ENCODE measurements at regions not wholly inside any gene's neighbourhood (a gene's known extent, or its start where the extent isn't known, plus 50 kb on each side); places are given as distances from the start of the nearest gene placed in this dataset.
"Not testable (repeated sequence)": the region's sequence is repeated elsewhere in the genome, so short reads cannot be mapped to it uniquely, and the experiment has no call there.

GRCh38 chr16:33009468-33009867, 184.6 kb upstream of the TP53TG3C start:
- H3K4me3 ChIP-seq (ENCODE audit: low read depth in 1 of 3, low read length in 3 of 3); H3K36me3 ChIP-seq (ENCODE audit: control insufficient read depth in 3 of 3, insufficient read depth in 2 of 3, low read depth in 1 of 3, low read length in 3 of 3); FAIRE-seq; H3K27me3 ChIP-seq (ENCODE audit: control insufficient read depth in 3 of 3, insufficient read depth in 3 of 3, low read length in 3 of 3); H3K9me3 ChIP-seq (ENCODE audit: control insufficient read depth in 2 of 2, insufficient read depth in 1 of 2, low read depth in 1 of 2, low read length in 1 of 2); H3K4me1 ChIP-seq (ENCODE audit: control insufficient read depth in 3 of 3, insufficient read depth in 2 of 3, low read depth in 1 of 3, low read length in 2 of 3); H3K27ac ChIP-seq (ENCODE audit: low read depth in 1 of 3, low read length in 2 of 3); DNase-seq: not testable (repeated sequence)
- WGBS, 3 donors = 25 to 46% (median 42%) methylated on average over 7 to 8 of the region's 10 CpGs

GRCh38 chr16:33027121-33027520, 166.9 kb upstream of the TP53TG3C start:
- FAIRE-seq; H3K27ac ChIP-seq (ENCODE audit: low read depth in 1 of 3, low read length in 2 of 3); H3K4me1 ChIP-seq (ENCODE audit: control insufficient read depth in 3 of 3, insufficient read depth in 2 of 3, low read depth in 1 of 3, low read length in 2 of 3); H3K4me3 ChIP-seq (ENCODE audit: low read depth in 1 of 3, low read length in 3 of 3); H3K27me3 ChIP-seq (ENCODE audit: control insufficient read depth in 3 of 3, insufficient read depth in 3 of 3, low read length in 3 of 3); H3K9me3 ChIP-seq (ENCODE audit: control insufficient read depth in 2 of 2, insufficient read depth in 1 of 2, low read depth in 1 of 2, low read length in 1 of 2); H3K36me3 ChIP-seq (ENCODE audit: control insufficient read depth in 3 of 3, insufficient read depth in 2 of 3, low read depth in 1 of 3, low read length in 3 of 3); DNase-seq: not testable (repeated sequence)
- 60 to 70% (median 63%) methylated on average over 11 to 13 of the region's 15 CpGs for WGBS, 3 donors

- not testable (repeated sequence) for H3K27ac ChIP-seq (ENCODE audit: low read depth in 1 of 3, low read length in 2 of 3); H3K36me3 ChIP-seq (ENCODE audit: control insufficient read depth in 3 of 3, insufficient read depth in 2 of 3, low read depth in 1 of 3, low read length in 3 of 3); H3K9me3 ChIP-seq (ENCODE audit: control insufficient read depth in 2 of 2, insufficient read depth in 1 of 2, low read depth in 1 of 2, low read length in 1 of 2); H3K4me1 ChIP-seq (ENCODE audit: control insufficient read depth in 3 of 3, insufficient read depth in 2 of 3, low read depth in 1 of 3, low read length in 2 of 3); H3K4me3 ChIP-seq (ENCODE audit: low read depth in 1 of 3, low read length in 3 of 3); DNase-seq; H3K27me3 ChIP-seq (ENCODE audit: control insufficient read depth in 3 of 3, insufficient read depth in 3 of 3, low read length in 3 of 3); FAIRE-seq
- 58 to 81% (median 61%) methylated on average over 18 to 43 of the region's 49 CpGs for WGBS, 3 donors
These were observed 166.1 kb upstream of the TP53TG3C start for GRCh38 chr16:33027941-33028340.

GRCh38 chr16:33028707-33029390, 165.2 kb upstream of the TP53TG3C start:
- 51 to 72% (median 55%) methylated on average over 54 to 64 of the region's 69 CpGs for WGBS, 3 donors
- H3K36me3 ChIP-seq (ENCODE audit: control insufficient read depth in 3 of 3, insufficient read depth in 2 of 3, low read depth in 1 of 3, low read length in 3 of 3); FAIRE-seq; H3K9me3 ChIP-seq (ENCODE audit: control insufficient read depth in 2 of 2, insufficient read depth in 1 of 2, low read depth in 1 of 2, low read length in 1 of 2); H3K27ac ChIP-seq (ENCODE audit: low read depth in 1 of 3, low read length in 2 of 3); H3K27me3 ChIP-seq (ENCODE audit: control insufficient read depth in 3 of 3, insufficient read depth in 3 of 3, low read length in 3 of 3); H3K4me3 ChIP-seq (ENCODE audit: low read depth in 1 of 3, low read length in 3 of 3); DNase-seq; H3K4me1 ChIP-seq (ENCODE audit: control insufficient read depth in 3 of 3, insufficient read depth in 2 of 3, low read depth in 1 of 3, low read length in 2 of 3): not testable (repeated sequence)

GRCh38 chr16:33048849-33049248, 145.2 kb upstream of the TP53TG3C start:
- not testable (repeated sequence) for DNase-seq; H3K4me3 ChIP-seq (ENCODE audit: low read depth in 1 of 3, low read length in 3 of 3); H3K27me3 ChIP-seq (ENCODE audit: control insufficient read depth in 3 of 3, insufficient read depth in 3 of 3, low read length in 3 of 3); H3K36me3 ChIP-seq (ENCODE audit: control insufficient read depth in 3 of 3, insufficient read depth in 2 of 3, low read depth in 1 of 3, low read length in 3 of 3); FAIRE-seq; H3K27ac ChIP-seq (ENCODE audit: low read depth in 1 of 3, low read length in 2 of 3); H3K4me1 ChIP-seq (ENCODE audit: control insufficient read depth in 3 of 3, insufficient read depth in 2 of 3, low read depth in 1 of 3, low read length in 2 of 3); H3K9me3 ChIP-seq (ENCODE audit: control insufficient read depth in 2 of 2, insufficient read depth in 1 of 2, low read depth in 1 of 2, low read length in 1 of 2)
- 38 to 44% (median 43%) methylated on average over 4 of the region's 4 CpGs for WGBS, 3 donors

- Histone ChIP-seq H3K4me1 (ENCODE audit: control insufficient read depth in 3 of 3, insufficient read depth in 2 of 3, low read depth in 1 of 3, low read length in 2 of 3) (no peaks in the 10 kb centered on the region), H3K36me3 (ENCODE audit: control insufficient read depth in 3 of 3, insufficient read depth in 2 of 3, low read depth in 1 of 3, low read length in 3 of 3) (no peaks in the 10 kb centered on the region), H3K27me3 (ENCODE audit: control insufficient read depth in 3 of 3, insufficient read depth in 3 of 3, low read length in 3 of 3) (no peaks in the 10 kb centered on the region), H3K4me3 (ENCODE audit: low read depth in 1 of 3, low read length in 3 of 3) (no peak overlapping the region), H3K27ac (ENCODE audit: low read depth in 1 of 3, low read length in 2 of 3) (no peak overlapping the region), H3K9me3 (ENCODE audit: control insufficient read depth in 2 of 2, insufficient read depth in 1 of 2, low read depth in 1 of 2, low read length in 1 of 2) (no peaks in the 10 kb centered on the region)
- FAIRE-seq (no peak), DNase-seq (no peak)
- WGBS, 3 donors = 43 to 66% (median 48%) methylated on average over 22 to 44 of the region's 44 CpGs
These were observed 134.8 kb upstream of the TP53TG3C start for GRCh38 chr16:33059206-33059605.

GRCh38 chr16:33059654-33060421, 134.2 kb upstream of the TP53TG3C start:
- H3K27ac ChIP-seq (ENCODE audit: low read depth in 1 of 3, low read length in 2 of 3); FAIRE-seq; H3K36me3 ChIP-seq (ENCODE audit: control insufficient read depth in 3 of 3, insufficient read depth in 2 of 3, low read depth in 1 of 3, low read length in 3 of 3); H3K4me3 ChIP-seq (ENCODE audit: low read depth in 1 of 3, low read length in 3 of 3); H3K4me1 ChIP-seq (ENCODE audit: control insufficient read depth in 3 of 3, insufficient read depth in 2 of 3, low read depth in 1 of 3, low read length in 2 of 3); H3K9me3 ChIP-seq (ENCODE audit: control insufficient read depth in 2 of 2, insufficient read depth in 1 of 2, low read depth in 1 of 2, low read length in 1 of 2); H3K27me3 ChIP-seq (ENCODE audit: control insufficient read depth in 3 of 3, insufficient read depth in 3 of 3, low read length in 3 of 3); DNase-seq: not testable (repeated sequence)
- 54 to 67% (median 54%) methylated on average over 17 to 36 of the region's 48 CpGs for WGBS, 3 donors

GRCh38 chr16:33062763-33063162, 131.3 kb upstream of the TP53TG3C start:
- H3K9me3 ChIP-seq (ENCODE audit: control insufficient read depth in 2 of 2, insufficient read depth in 1 of 2, low read depth in 1 of 2, low read length in 1 of 2); FAIRE-seq; H3K27me3 ChIP-seq (ENCODE audit: control insufficient read depth in 3 of 3, insufficient read depth in 3 of 3, low read length in 3 of 3); H3K4me1 ChIP-seq (ENCODE audit: control insufficient read depth in 3 of 3, insufficient read depth in 2 of 3, low read depth in 1 of 3, low read length in 2 of 3); H3K27ac ChIP-seq (ENCODE audit: low read depth in 1 of 3, low read length in 2 of 3); DNase-seq; H3K36me3 ChIP-seq (ENCODE audit: control insufficient read depth in 3 of 3, insufficient read depth in 2 of 3, low read depth in 1 of 3, low read length in 3 of 3); H3K4me3 ChIP-seq (ENCODE audit: low read depth in 1 of 3, low read length in 3 of 3): not testable (repeated sequence)
- WGBS, 3 donors = 69 to 80% (median 78%) methylated on average over 2 to 3 of the region's 3 CpGs

Data from small intestine (tissue), 7 donors.